HL-60 (cell line): ENCODE measurements at regions not wholly inside any gene's neighbourhood (a gene's known extent, or its start where the extent isn't known, plus 50 kb on each side); places are given as distances from the start of the nearest gene placed in this dataset.

Experiments used
- GABPA ChIP-seq: IDR thresholded peaks from 2 replicates; pipeline ENCODE4 v1.6.1; 2012; ENCODE audit warnings: low read depth
- POLR2AphosphoS5 ChIP-seq: IDR thresholded peaks from 2 replicates; pipeline ENCODE4 v1.6.1; 2012; ENCODE audit warnings: low read depth
- SPI1 ChIP-seq: IDR thresholded peaks from 2 replicates; pipeline ENCODE4 v1.6.1; 2012; ENCODE audit warnings: low read depth, mild to moderate bottlenecking, borderline replicate concordance
- TF ChIP-seq, protein P1 (sequence below): IDR thresholded peaks from one replicate; pipeline ENCODE4 v1.5.1; 2011; ENCODE audit warnings: low read length, control low read depth, inconsistent platforms; ENCODE audit not compliant: insufficient read depth
- TF ChIP-seq, protein P2 (sequence below): IDR thresholded peaks from 2 replicates; pipeline ENCODE4 v1.6.1; 2012; ENCODE audit warnings: low read depth; ENCODE audit not compliant: insufficient replicate concordance

DNA sequence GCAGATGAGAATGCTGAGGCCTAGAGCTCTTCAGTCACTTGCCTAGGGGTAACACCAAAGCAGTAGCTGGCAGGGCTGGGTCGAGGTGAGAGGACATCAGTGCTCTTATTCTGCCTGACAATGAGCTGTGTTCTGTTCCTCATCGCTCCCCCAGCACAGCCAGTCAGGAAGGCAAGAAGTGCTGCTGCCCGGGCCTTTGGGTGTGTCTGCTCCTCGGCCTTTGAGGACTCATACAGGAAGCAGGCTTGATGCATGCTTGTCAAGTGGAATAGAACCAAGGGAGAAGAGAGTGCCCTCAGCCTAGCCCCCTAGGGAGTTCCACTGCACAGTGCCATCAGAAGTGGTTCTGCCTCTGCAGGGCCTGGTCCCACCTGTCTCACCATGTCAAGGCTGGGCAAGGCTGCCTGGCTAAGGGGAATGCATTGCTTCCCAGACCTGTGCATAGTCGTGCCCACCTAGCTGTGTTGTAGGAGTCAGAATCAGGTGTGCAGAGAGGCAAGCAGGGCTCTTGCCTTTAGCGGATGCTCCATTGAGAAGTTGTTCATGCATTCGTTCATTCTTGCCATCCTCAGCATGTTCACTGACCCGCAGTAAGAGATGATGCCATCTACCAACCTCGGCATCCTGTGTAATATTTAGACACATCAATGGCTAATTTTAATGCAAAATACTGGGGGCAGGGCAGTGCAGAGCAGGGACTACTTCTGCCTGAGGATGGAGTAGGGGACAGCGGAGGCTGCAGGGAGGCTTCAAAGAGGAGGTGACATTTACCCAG is 156.6 kb downstream of the RPS24 start:
- TF ChIP-seq, protein P1, sequence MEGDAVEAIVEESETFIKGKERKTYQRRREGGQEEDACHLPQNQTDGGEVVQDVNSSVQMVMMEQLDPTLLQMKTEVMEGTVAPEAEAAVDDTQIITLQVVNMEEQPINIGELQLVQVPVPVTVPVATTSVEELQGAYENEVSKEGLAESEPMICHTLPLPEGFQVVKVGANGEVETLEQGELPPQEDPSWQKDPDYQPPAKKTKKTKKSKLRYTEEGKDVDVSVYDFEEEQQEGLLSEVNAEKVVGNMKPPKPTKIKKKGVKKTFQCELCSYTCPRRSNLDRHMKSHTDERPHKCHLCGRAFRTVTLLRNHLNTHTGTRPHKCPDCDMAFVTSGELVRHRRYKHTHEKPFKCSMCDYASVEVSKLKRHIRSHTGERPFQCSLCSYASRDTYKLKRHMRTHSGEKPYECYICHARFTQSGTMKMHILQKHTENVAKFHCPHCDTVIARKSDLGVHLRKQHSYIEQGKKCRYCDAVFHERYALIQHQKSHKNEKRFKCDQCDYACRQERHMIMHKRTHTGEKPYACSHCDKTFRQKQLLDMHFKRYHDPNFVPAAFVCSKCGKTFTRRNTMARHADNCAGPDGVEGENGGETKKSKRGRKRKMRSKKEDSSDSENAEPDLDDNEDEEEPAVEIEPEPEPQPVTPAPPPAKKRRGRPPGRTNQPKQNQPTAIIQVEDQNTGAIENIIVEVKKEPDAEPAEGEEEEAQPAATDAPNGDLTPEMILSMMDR = no peak
- TF ChIP-seq POLR2AphosphoS5 = no peak
- TF ChIP-seq, protein P2, sequence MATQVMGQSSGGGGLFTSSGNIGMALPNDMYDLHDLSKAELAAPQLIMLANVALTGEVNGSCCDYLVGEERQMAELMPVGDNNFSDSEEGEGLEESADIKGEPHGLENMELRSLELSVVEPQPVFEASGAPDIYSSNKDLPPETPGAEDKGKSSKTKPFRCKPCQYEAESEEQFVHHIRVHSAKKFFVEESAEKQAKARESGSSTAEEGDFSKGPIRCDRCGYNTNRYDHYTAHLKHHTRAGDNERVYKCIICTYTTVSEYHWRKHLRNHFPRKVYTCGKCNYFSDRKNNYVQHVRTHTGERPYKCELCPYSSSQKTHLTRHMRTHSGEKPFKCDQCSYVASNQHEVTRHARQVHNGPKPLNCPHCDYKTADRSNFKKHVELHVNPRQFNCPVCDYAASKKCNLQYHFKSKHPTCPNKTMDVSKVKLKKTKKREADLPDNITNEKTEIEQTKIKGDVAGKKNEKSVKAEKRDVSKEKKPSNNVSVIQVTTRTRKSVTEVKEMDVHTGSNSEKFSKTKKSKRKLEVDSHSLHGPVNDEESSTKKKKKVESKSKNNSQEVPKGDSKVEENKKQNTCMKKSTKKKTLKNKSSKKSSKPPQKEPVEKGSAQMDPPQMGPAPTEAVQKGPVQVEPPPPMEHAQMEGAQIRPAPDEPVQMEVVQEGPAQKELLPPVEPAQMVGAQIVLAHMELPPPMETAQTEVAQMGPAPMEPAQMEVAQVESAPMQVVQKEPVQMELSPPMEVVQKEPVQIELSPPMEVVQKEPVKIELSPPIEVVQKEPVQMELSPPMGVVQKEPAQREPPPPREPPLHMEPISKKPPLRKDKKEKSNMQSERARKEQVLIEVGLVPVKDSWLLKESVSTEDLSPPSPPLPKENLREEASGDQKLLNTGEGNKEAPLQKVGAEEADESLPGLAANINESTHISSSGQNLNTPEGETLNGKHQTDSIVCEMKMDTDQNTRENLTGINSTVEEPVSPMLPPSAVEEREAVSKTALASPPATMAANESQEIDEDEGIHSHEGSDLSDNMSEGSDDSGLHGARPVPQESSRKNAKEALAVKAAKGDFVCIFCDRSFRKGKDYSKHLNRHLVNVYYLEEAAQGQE = no peak
- no peak for TF ChIP-seq SPI1
- no peak for TF ChIP-seq GABPA
